ENCODE measurements at regions not wholly inside any gene's neighbourhood (a gene's known extent, or its start where the extent isn't known, plus 50 kb on each side); places are given as distances from the start of the nearest gene placed in this dataset.

DNA sequence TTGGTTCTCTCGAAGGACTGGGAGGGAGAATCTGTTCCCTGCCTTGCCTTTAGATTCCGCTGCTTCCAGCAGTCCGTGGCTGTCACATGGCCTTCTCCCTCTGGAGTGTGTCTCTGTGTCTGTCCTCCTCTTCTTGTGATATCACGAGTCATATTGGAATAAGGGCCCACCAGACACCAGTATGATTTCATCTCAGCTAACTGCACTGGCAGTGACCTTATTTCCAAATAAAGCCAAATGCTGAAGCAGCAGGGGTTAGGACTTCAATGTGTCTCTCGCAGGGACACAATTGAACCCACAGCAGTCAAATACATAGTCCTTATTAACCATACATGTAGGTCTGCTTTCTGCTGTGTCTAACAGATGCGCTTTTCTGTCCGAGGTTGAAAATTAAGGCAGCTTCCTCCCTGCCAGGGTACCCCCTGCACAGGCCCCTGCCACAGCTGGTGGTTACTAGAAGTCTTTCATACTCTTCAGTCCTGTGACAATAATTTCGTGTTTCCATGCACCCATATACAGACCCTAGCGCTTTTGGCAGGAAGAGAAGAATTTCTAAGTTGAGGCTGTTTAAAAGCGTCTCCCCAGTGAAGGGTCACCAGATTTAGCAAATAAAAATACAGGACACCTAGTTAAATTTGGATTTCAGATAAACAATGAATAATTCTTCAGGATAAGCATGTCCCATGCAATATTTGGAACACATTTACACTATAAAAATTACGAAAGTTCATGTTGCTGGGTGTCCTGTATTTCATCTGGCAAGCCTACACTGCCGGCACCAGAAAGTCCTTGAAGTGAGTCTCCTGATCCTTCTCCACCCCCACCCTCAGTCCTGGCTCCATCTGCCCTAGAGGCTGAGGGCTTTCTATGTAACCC lies 182.1 kb downstream of the ETS2 start:
- H3K27me3 ChIP-seq (ENCODE audit: control insufficient read depth in 1 of 2, insufficient read depth in 2 of 2, low read length in 2 of 2) = no peaks in the 10 kb centered on the region
- peak overlapping the region; percentile 17 for H3K27ac ChIP-seq (ENCODE audit: low read depth, low read length)
- H3K36me3 ChIP-seq (ENCODE audit: control insufficient read depth in 1 of 2, insufficient read depth in 2 of 2, low read length in 2 of 2) = no peaks in the 10 kb centered on the region
- H3K9ac ChIP-seq (ENCODE audit: low read depth in 1 of 2, low read length in 2 of 2) = no peak overlapping the region
- H3K4me1 ChIP-seq (ENCODE audit: control insufficient read depth in 1 of 2, insufficient read depth in 2 of 2, low read length in 2 of 2) = peaks cover 18 to 23% of the 10 kb centered on the region in 2 donors
- no peaks in the 10 kb centered on the region for H3K9me3 ChIP-seq (ENCODE audit: control insufficient read depth in 1 of 2, low read length in 2 of 2)
- H3K4me3 ChIP-seq (ENCODE audit: low read depth in 1 of 2, low read length in 2 of 2) = no peak overlapping the region

- peaks cover 18 to 23% of the 10 kb centered on the region in 2 donors for H3K4me1 ChIP-seq (ENCODE audit: control insufficient read depth in 1 of 2, insufficient read depth in 2 of 2, low read length in 2 of 2)
- no peaks in the 10 kb centered on the region for H3K36me3 ChIP-seq (ENCODE audit: control insufficient read depth in 1 of 2, insufficient read depth in 2 of 2, low read length in 2 of 2)
- H3K9ac ChIP-seq (ENCODE audit: low read depth in 1 of 2, low read length in 2 of 2) = no peak overlapping the region
- no peaks in the 10 kb centered on the region for H3K27me3 ChIP-seq (ENCODE audit: control insufficient read depth in 1 of 2, insufficient read depth in 2 of 2, low read length in 2 of 2)
- no peak overlapping the region for H3K4me3 ChIP-seq (ENCODE audit: low read depth in 1 of 2, low read length in 2 of 2)
- H3K9me3 ChIP-seq (ENCODE audit: control insufficient read depth in 1 of 2, low read length in 2 of 2) = no peaks in the 10 kb centered on the region
- peak overlapping the region; percentile 17 for H3K27ac ChIP-seq (ENCODE audit: low read depth, low read length)
These were observed 181.3 kb downstream of the ETS2 start for GRCh38 chr21:38986806-38987632.

- H3K9ac ChIP-seq (ENCODE audit: low read depth in 1 of 2, low read length in 2 of 2) = no peak overlapping the region
- H3K4me1 ChIP-seq (ENCODE audit: control insufficient read depth in 1 of 2, insufficient read depth in 2 of 2, low read length in 2 of 2) = peaks cover 18 to 23% of the 10 kb centered on the region in 2 donors
- H3K36me3 ChIP-seq (ENCODE audit: control insufficient read depth in 1 of 2, insufficient read depth in 2 of 2, low read length in 2 of 2) = no peaks in the 10 kb centered on the region
- no peaks in the 10 kb centered on the region for H3K27me3 ChIP-seq (ENCODE audit: control insufficient read depth in 1 of 2, insufficient read depth in 2 of 2, low read length in 2 of 2)
- H3K9me3 ChIP-seq (ENCODE audit: control insufficient read depth in 1 of 2, low read length in 2 of 2) = no peaks in the 10 kb centered on the region
- no peak overlapping the region for H3K27ac ChIP-seq (ENCODE audit: low read depth, low read length)
- no peak overlapping the region for H3K4me3 ChIP-seq (ENCODE audit: low read depth in 1 of 2, low read length in 2 of 2)
These were observed 180.7 kb downstream of the ETS2 start for GRCh38 chr21:38986406-38986805.

DNA sequence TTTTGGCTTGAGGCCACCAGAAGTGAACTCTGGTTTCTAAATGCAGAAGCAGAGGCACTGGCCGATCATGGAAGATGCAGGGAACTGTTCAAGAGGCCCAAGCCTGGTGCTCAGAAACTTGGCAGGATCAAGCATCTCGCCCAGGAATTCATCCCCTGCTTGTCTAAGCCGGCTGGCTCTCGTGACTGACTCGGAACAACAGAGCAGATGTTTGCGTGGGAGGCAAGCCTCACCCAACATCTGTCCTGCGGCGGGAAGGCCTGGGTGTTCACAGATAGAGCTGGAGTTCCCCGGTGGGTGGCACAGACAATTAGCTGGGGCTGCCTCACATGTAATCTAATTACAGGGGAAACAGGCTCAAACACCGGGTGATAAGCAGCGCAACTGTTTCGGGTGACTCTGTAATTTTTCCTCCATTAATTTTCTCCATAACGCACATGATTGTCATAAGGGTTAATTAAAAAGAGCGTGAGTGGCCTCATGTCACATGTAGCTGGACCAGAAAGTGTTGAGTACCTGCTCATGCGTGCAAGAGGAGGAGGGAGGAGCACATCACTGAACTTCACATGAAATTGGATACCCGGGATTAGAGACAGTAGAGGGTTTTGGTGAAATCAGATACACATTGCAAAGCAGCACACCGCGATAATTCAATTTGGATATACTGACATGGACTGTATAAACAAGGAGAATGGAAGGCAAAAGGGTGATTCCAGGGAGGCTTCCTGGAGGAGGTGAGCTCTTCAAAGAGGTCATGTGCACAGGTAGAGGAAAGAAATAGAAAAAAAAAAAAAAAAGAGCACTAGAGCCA lies 180.0 kb downstream of the ETS2 start:
- H3K4me3 ChIP-seq (ENCODE audit: low read depth in 1 of 2, low read length in 2 of 2) = no peak overlapping the region
- no peaks in the 10 kb centered on the region for H3K9me3 ChIP-seq (ENCODE audit: control insufficient read depth in 1 of 2, low read length in 2 of 2)
- peaks cover 16 to 22% of the 10 kb centered on the region in 2 donors for H3K4me1 ChIP-seq (ENCODE audit: control insufficient read depth in 1 of 2, insufficient read depth in 2 of 2, low read length in 2 of 2)
- no peaks in the 10 kb centered on the region for H3K36me3 ChIP-seq (ENCODE audit: control insufficient read depth in 1 of 2, insufficient read depth in 2 of 2, low read length in 2 of 2)
- no peak overlapping the region for H3K9ac ChIP-seq (ENCODE audit: low read depth in 1 of 2, low read length in 2 of 2)
- no peak overlapping the region for H3K27ac ChIP-seq (ENCODE audit: low read depth, low read length)
- no peaks in the 10 kb centered on the region for H3K27me3 ChIP-seq (ENCODE audit: control insufficient read depth in 1 of 2, insufficient read depth in 2 of 2, low read length in 2 of 2)

GRCh38 chr21:38984982-38985567 lies 179.3 kb downstream of the ETS2 start:
- no peak overlapping the region for H3K27ac ChIP-seq (ENCODE audit: low read depth, low read length)
- H3K36me3 ChIP-seq (ENCODE audit: control insufficient read depth in 1 of 2, insufficient read depth in 2 of 2, low read length in 2 of 2) = no peaks in the 10 kb centered on the region
- no peaks in the 10 kb centered on the region for H3K9me3 ChIP-seq (ENCODE audit: control insufficient read depth in 1 of 2, low read length in 2 of 2)
- no peak overlapping the region for H3K4me3 ChIP-seq (ENCODE audit: low read depth in 1 of 2, low read length in 2 of 2)
- H3K27me3 ChIP-seq (ENCODE audit: control insufficient read depth in 1 of 2, insufficient read depth in 2 of 2, low read length in 2 of 2) = no peaks in the 10 kb centered on the region
- peaks cover 11 to 15% of the 10 kb centered on the region in 2 donors for H3K4me1 ChIP-seq (ENCODE audit: control insufficient read depth in 1 of 2, insufficient read depth in 2 of 2, low read length in 2 of 2)
- no peak overlapping the region for H3K9ac ChIP-seq (ENCODE audit: low read depth in 1 of 2, low read length in 2 of 2)

- Histone ChIP-seq H3K4me1 (ENCODE audit: control insufficient read depth in 1 of 2, insufficient read depth in 2 of 2, low read length in 2 of 2) (peaks cover 11% of the 10 kb centered on the region in 2 donors), H3K9me3 (ENCODE audit: control insufficient read depth in 1 of 2, low read length in 2 of 2) (no peaks in the 10 kb centered on the region), H3K27me3 (ENCODE audit: control insufficient read depth in 1 of 2, insufficient read depth in 2 of 2, low read length in 2 of 2) (no peaks in the 10 kb centered on the region), H3K4me3 (ENCODE audit: low read depth in 1 of 2, low read length in 2 of 2) (no peak overlapping the region), H3K27ac (ENCODE audit: low read depth, low read length) (no peak overlapping the region), H3K9ac (ENCODE audit: low read depth in 1 of 2, low read length in 2 of 2) (no peak overlapping the region), H3K36me3 (ENCODE audit: control insufficient read depth in 1 of 2, insufficient read depth in 2 of 2, low read length in 2 of 2) (no peaks in the 10 kb centered on the region)
These were observed 178.8 kb downstream of the ETS2 start for GRCh38 chr21:38984568-38984967.

- Histone ChIP-seq H3K27ac (ENCODE audit: low read depth, low read length) (no peak overlapping the region), H3K9me3 (ENCODE audit: control insufficient read depth in 1 of 2, low read length in 2 of 2) (no peaks in the 10 kb centered on the region), H3K4me3 (ENCODE audit: low read depth in 1 of 2, low read length in 2 of 2) (no peak overlapping the region), H3K36me3 (ENCODE audit: control insufficient read depth in 1 of 2, insufficient read depth in 2 of 2, low read length in 2 of 2) (no peaks in the 10 kb centered on the region), H3K9ac (ENCODE audit: low read depth in 1 of 2, low read length in 2 of 2) (no peak overlapping the region), H3K27me3 (ENCODE audit: control insufficient read depth in 1 of 2, insufficient read depth in 2 of 2, low read length in 2 of 2) (no peaks in the 10 kb centered on the region), H3K4me1 (ENCODE audit: control insufficient read depth in 1 of 2, insufficient read depth in 2 of 2, low read length in 2 of 2) (peaks cover 8 to 11% of the 10 kb centered on the region in 2 donors)
These were observed 177.8 kb downstream of the ETS2 start for GRCh38 chr21:38983560-38983959.

DNA sequence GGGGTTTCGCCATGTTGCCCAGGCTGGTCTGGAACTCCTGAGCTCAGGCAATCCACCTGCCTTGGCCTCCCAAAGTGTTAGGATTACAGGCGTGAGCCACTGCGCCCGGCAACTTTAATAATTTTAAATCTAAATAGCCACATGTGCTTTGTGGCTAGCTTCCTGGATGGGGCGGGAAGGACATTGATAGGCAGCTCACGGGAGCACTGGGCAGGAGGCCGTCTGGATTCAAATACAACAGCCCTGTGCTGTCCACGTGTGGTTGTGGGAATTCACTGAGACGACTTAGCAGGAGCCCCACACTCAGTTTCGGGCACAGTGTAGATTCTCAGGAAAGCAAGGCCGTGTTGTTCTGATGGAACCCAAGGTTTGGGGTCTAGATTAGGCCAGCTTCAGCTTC lies 177.1 kb downstream of the ETS2 start:
- peaks cover 7 to 11% of the 10 kb centered on the region in 2 donors for H3K4me1 ChIP-seq (ENCODE audit: control insufficient read depth in 1 of 2, insufficient read depth in 2 of 2, low read length in 2 of 2)
- H3K36me3 ChIP-seq (ENCODE audit: control insufficient read depth in 1 of 2, insufficient read depth in 2 of 2, low read length in 2 of 2) = no peaks in the 10 kb centered on the region
- no peak overlapping the region for H3K27ac ChIP-seq (ENCODE audit: low read depth, low read length)
- no peaks in the 10 kb centered on the region for H3K9me3 ChIP-seq (ENCODE audit: control insufficient read depth in 1 of 2, low read length in 2 of 2)
- H3K27me3 ChIP-seq (ENCODE audit: control insufficient read depth in 1 of 2, insufficient read depth in 2 of 2, low read length in 2 of 2) = no peaks in the 10 kb centered on the region
- H3K4me3 ChIP-seq (ENCODE audit: low read depth in 1 of 2, low read length in 2 of 2) = no peak overlapping the region
- no peak overlapping the region for H3K9ac ChIP-seq (ENCODE audit: low read depth in 1 of 2, low read length in 2 of 2)

DNA sequence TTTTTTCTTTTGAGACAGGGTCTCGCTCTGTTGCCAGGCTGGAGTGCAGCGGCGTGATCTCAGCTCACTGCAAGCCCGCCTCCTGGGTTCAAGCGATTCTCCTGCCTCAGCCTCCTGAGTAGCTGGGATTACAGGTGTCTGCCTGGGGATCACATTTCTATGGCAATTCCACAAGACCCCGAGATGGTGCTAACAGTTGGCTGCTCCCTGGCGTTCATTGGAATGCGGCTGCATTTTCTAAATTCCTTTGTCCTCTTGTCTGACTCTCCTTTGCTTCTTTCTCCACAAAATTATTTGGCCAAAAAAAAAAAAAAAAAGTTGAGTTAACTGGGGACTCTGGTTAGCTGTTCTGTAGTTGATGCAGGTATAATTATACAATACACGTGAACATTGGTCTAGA lies 176.4 kb downstream of the ETS2 start:
- Histone ChIP-seq H3K27me3 (ENCODE audit: control insufficient read depth in 1 of 2, insufficient read depth in 2 of 2, low read length in 2 of 2) (no peaks in the 10 kb centered on the region), H3K4me1 (ENCODE audit: control insufficient read depth in 1 of 2, insufficient read depth in 2 of 2, low read length in 2 of 2) (peaks cover 4 to 11% of the 10 kb centered on the region in 2 donors), H3K9ac (ENCODE audit: low read depth in 1 of 2, low read length in 2 of 2) (no peak overlapping the region), H3K9me3 (ENCODE audit: control insufficient read depth in 1 of 2, low read length in 2 of 2) (no peaks in the 10 kb centered on the region), H3K27ac (ENCODE audit: low read depth, low read length) (no peak overlapping the region), H3K36me3 (ENCODE audit: control insufficient read depth in 1 of 2, insufficient read depth in 2 of 2, low read length in 2 of 2) (no peaks in the 10 kb centered on the region), H3K4me3 (ENCODE audit: low read depth in 1 of 2, low read length in 2 of 2) (no peak overlapping the region)
